Smooth muscle cell of the brain vasculature (primary cell): ENCODE measurements at regions not wholly inside any gene's neighbourhood (a gene's known extent, or its start where the extent isn't known, plus 50 kb on each side); places are given as distances from the start of the nearest gene placed in this dataset.

ENCODE experiments used
- DNase-seq: peaks from one replicate; pipeline ENCODE4 v3.0.0-alpha.2; 2012; ENCODE audit warnings: low read depth, low spot score

DNA sequence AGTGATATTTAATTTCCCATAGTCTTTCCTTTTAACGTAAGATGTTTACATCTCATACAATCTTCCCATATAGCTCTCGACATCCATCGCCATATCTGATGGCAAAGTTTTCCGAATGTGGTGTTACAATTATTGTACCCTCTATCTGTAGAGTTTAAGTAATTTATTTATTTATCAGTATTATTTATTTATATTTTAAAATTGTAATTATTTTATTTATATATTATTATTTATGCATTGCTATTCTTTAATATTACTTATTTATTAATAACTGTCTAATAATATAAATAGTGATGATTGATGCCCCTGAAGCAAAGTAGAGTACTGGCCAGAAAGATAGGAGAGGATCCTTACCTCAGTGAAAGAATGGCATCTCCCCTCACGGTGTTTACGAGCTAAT is 812.9 kb downstream of the VGLL3 start:
- DNase-seq = no peak

DNA sequence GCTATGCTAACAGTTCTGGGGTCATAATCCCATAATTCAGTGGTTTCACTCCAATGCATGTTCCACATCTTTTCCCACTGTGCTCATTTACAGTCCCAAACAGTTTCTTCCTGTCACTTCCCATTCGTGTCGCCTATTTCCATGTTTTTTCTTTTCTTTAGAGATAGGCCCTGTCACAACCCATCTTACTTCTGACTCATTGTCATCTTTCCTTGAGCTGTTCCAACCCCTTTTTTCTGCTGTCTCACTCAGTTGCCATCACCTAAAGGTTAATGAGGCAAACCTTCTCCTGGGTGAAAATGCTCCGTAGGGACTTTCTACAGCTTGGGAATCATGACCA is 814.5 kb downstream of the VGLL3 start:
- DNase-seq = no peak

DNA sequence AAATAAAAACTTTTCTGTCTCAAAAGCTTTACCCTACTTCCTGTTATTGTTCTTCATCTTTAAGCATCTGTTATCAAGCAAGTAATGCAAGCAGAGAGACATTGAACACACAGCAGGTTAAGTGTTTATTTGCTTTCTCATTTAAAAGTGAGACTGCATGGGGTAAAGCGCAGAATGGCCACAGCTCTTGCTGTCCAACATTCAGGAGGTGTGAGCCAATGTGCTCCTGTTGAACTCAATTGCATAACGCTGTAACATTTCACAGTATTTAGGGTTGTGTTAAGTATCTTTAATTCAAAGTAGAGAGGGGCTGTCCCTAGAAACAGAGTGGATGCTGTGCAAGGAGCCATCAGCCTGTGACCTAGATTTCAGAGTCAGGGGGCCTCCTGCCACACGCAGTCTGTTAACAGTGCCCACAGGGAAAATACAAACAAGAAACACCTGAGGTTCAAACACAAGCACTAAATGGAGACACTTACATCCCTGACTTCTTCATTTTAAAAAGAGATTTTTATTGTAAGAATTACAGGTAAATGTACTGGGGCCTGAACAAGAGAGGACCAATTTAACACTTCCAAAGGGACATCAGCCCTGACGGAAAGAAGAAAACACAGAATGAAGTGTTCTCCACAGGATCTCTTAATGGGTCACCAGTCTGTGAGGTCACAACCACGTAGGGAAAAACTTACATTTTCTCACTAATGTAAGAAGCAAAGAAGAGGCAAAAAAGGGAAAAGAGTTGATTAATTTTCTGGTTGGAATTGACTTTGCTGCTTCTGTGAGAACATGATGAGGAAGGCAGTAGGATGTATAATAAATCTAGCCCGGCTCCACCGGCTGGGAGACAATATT is 815.1 kb downstream of the VGLL3 start:
- DNase-seq = no peak

DNA sequence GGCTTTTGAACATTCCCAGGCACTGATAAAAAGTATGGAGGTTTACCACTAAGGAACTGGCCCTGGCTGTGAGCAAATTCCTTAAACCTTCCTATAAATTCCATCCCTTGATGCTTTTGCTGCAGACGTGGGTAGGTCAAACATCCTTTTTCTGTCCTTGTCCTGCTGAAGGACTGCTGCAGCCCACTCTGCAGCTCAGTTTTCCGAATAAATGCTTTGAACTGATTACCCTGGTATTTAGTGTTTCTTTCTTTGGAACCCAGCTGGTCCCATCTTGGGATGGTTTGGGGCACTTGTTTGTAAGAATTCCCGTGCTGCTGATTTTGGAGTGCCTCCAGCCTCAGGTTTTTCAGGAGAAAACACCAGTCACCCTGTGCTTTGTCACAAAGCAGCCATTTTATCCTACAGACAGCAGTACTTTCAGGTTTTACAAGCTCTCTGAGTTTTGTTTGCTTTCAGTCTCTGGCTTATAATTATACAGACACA is 815.9 kb downstream of the VGLL3 start:
- DNase-seq = no peak

DNA sequence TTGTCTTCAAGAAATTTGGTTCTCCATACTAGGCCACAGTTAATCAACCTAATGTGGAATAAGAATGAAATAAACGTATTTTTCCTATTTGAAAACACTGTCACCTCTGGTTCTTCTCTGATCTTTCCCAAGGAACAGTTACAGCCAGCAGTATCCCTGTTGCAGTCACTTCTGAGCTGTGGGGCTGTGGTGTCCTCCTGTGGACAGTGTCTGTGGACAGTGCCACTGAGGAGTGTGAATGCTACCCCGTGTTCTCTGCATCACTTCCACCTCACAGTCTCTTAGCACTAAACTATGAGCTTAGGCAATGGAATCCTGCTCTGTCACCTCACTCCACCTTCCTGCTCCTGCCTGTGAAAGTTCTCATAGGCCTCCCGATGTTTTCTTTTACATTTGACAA is 817.5 kb downstream of the VGLL3 start:
- DNase-seq = no peak

DNA sequence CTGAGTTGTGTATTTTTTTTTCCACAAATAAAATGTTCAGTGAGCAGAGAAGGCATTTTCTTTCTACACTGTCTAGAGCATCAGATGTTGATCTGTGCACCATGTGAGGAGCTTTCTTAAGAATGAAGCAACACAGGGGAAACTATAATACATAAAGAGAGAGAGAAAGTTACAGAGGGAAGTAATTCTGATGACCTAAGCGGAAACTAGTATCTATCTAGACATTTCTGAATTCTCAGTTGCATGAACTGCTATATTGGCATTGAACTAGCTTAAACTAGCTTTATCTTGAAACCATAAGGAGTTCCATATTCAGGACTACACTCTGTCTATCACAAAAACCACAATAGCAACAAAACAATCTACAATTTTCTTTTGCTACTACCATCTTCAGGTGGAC is 822.4 kb downstream of the VGLL3 start:
- no peak for DNase-seq

DNA sequence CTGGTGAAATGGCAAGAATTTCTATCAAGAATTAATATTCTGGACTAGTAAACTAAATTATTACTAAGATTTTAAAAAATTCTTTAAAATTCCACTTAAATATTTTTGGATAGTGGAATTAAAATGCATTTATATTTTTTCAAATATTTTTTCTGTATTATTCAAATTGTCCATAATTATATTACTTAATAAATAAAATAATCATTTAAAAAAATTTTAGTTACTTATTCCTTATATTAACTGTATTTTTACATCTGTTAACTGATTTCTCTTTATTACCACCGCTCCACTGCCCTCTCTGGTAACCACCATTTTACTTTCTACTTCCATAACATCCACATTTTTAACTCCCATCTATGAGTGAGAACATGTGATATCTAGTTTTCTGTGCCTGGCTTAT is 828.4 kb downstream of the VGLL3 start:
- DNase-seq = no peak

DNA sequence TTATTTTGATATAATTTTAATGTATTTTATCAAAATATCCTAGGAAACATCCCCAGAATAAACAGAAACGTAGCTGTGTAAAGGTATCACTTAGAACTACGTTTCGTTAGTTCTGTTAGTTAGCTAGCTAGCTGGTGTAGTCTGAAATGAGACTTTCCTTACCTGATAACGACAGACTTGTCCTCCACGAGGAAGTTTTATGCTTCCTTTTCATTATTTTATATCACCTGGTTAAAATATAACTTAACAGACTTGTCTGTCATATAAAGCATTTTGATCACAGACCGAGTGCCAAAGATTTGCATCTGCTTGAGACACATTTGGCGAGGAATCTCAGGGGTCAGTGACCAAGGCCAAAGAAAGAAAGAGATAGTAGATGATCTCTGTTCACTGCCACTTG is 829.5 kb downstream of the VGLL3 start:
- no peak for DNase-seq

DNA sequence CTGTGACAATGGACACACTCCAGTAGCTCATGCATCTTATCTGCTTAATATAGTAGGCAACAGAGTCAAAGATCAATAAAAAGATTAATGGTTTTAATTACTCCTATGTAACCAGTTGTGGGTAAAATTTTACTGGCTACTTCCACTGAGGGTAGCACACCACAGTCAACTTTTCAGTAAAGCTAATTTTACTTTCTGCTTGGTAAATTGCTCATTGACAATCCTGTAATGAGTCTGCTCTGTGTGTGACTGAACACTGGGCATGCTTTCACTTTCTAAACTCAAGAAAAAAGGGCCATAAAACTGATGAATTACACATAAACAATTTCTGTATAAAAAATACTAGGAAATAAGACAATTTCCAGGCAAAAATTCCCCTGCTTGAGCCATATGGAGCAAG is 838.3 kb downstream of the VGLL3 start:
- DNase-seq = no peak

DNA sequence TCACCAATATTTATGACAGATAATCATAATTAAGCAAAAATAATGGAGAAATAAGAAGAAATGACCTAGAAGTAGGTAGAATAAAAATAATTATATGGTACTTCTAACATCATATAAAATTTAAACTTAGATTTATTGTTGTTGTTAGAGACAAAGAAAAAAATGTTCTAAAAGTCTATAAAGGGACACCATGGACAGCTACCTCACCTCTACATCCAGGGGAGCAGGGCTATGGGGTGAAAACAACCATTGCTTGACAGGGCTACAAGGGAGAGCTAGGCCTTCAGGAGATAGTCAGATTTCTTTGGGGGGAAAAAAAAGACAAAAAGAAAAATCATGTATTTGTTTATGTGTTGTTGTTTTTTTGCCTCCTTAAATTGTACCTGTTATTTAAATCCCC is 841.9 kb downstream of the VGLL3 start:
- DNase-seq = no peak

DNA sequence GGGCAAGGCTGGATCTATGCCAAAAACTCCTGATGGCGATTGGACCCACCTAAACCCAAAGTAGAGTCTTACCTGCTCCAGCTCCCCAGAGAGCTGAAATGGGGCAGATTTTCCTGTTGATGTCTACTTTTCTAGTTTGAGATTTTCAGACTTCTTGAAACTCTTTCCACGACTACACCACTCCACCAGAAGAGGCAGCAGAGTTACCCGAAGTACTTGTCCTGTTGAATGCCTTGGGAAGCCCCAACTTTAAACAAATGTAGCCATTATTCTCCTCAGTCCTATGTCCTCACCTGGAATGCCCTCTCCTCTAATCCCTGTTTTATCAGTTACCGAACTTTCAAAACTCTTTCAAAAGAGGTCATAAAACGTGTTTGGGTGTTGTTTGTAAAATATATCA is 843.8 kb downstream of the VGLL3 start:
- no peak for DNase-seq

DNA sequence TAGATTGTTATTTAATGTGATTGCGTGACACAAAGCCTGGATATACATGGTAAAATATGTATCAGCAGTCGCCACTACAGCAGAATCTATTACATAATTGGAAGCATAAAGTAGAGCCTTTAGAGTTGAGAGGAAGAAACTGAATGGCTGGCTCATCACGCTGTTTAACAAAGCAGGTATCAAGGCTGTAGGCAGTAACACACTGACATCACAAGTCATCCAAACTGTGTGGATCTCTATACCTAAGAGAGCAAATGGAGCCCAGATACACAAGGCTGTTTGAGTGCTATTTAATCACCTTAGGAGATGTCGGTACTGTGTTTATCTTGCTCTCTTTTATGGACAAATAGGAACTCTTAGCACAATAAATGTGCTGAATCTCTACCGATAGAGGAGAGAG is 864.4 kb downstream of the VGLL3 start:
- DNase-seq = no peak
